A673 (cell line): ENCODE measurements at regions not wholly inside any gene's neighbourhood (a gene's known extent, or its start where the extent isn't known, plus 50 kb on each side); places are given as distances from the start of the nearest gene placed in this dataset.

ENCODE experiments used
- CTCF ChIP-seq: fragments of 300-800, 200-600 bp; sonication (generic); conservative IDR thresholded peaks from 2 replicates; pipeline ENCODE4 v1.5.1; 2017; ENCODE audit warnings: low read depth, mild to moderate bottlenecking, antibody characterized with exemption, low read length, moderate library complexity, mixed read lengths
- EZH2 ChIP-seq: fragments of 200-600 bp; sonication (generic); IDR thresholded peaks from 2 replicates; pipeline ENCODE4 v1.6.1; 2017; ENCODE audit warnings: borderline replicate concordance, low read depth, mild to moderate bottlenecking, mixed read lengths, antibody characterized with exemption, low read length; ENCODE audit not compliant: poor library complexity, severe bottlenecking

- TF ChIP-seq EZH2 (no peak), CTCF (no peak)
These were observed 332.3 kb upstream of the FIGN start for GRCh38 chr2:164068063-164068462.
